ENCODE measurements at regions not wholly inside any gene's neighbourhood (a gene's known extent, or its start where the extent isn't known, plus 50 kb on each side); places are given as distances from the start of the nearest gene placed in this dataset.

DNA sequence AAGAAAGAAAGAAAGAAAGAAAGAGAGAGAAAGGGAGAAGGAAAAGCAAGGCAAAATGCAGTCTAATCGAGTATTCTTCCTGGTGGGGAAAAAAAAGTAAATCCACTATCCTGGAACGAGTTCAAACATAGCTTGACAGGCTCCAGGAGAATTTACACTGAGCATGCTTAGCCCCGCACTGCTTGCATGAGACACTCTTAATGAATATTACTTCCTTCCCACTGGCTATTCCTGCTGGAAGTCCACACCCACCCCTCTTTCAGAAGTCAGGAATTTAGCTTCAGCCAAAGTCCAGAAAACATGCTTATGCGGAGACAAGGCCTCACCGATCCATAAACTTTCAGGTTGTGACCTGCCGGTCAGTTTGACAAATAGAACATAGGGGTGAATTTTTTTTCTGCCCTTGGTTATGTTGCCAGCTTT is 251.8 kb upstream of the BLID start:
- Mint-ChIP-seq H3K4me3 (no peak overlapping the region), H3K4me1 (no peaks in the 10 kb centered on the region), H3K27me3 (peaks cover 2% of the 10 kb centered on the region), H3K9me3 (peaks cover 0 to 1% (median 1%) of the 10 kb centered on the region in 3 donors), H3K36me3 (no peaks in the 10 kb centered on the region), H3K27ac (no peak overlapping the region)

DNA sequence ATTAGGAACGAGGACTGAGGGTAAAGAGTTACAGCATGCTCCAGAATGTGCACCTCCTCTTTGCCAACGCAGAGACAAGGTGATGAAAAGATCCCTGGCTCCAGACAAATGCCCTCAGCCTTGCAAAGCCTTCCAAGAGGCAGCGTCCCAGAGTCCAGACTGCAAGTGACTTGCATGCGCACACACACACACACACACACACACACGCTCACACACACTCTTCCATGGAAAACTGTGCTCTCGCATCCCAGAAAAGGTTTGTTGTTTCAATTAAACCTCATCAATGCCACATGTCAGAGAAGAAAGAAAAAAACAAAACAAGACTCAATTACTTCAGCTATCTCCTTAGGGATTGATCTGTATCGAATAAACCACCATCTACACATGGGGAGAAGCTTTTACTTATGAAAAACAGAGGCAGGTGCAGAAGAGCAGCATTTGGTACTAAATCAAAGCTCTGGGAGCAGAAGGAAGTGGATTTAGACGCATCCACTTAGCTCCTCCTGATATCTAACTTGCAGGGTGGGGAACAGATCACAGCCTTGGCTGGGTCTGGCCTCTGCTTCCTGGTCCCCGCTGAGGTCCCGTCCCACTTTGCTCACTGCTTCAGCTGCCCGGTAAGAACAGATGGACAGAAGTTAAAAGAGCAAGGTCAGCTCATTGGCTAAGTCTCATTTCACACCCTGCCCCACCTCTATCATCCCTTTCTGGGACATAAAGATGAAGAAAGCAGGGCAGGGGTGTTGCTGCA is 249.8 kb upstream of the BLID start:
- no peaks in the 10 kb centered on the region for H3K4me1 Mint-ChIP-seq
- no peak overlapping the region for H3K27ac Mint-ChIP-seq
- H3K36me3 Mint-ChIP-seq: no peaks in the 10 kb centered on the region
- no peak overlapping the region for H3K4me3 Mint-ChIP-seq
- H3K27me3 Mint-ChIP-seq: peaks cover 2% of the 10 kb centered on the region
- peaks cover 2 to 3% (median 2%) of the 10 kb centered on the region in 3 donors for H3K9me3 Mint-ChIP-seq

DNA sequence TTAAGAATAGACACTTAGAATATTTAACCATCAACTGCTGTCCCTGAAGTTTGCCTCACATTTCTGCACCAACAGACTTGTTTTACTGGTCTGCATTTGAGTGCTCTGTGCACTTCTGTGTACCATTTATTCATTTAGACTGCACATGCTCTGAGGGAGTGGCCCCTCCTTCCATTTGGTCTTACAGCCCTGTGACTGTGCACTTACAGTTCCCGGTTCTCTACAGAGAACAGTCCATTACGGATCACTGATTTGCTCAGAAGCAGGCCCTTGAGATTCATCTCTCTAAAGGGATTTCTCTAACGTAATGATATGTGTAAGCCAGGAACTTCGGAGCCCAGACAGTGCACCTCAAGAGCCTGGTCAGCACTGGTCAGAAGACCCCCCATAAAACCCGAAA is 247.3 kb upstream of the BLID start:
- H3K27me3 Mint-ChIP-seq: peaks cover 2% of the 10 kb centered on the region

GRCh38 chr11:122362381-122362780 is 246.4 kb upstream of the BLID start:
- Mint-ChIP-seq H3K27ac (no peak overlapping the region), H3K4me1 (no peaks in the 10 kb centered on the region), H3K36me3 (no peaks in the 10 kb centered on the region), H3K27me3 (peaks cover 2% of the 10 kb centered on the region), H3K4me3 (no peak overlapping the region), H3K9me3 (peaks cover 2 to 4% (median 3%) of the 10 kb centered on the region in 3 donors)

More for the DNA sequence above, 247.3 kb upstream of the BLID start:
- peaks cover 2 to 4% (median 3%) of the 10 kb centered on the region in 3 donors for H3K9me3 Mint-ChIP-seq
- no peak overlapping the region for H3K27ac Mint-ChIP-seq
- no peaks in the 10 kb centered on the region for H3K36me3 Mint-ChIP-seq
- no peaks in the 10 kb centered on the region for H3K4me1 Mint-ChIP-seq
- H3K4me3 Mint-ChIP-seq: no peak overlapping the region

- H3K4me1 Mint-ChIP-seq: no peaks in the 10 kb centered on the region
- no peaks in the 10 kb centered on the region for H3K36me3 Mint-ChIP-seq
- no peaks in the 10 kb centered on the region for H3K27me3 Mint-ChIP-seq
- no peak overlapping the region for H3K4me3 Mint-ChIP-seq
- peaks cover 2 to 4% (median 3%) of the 10 kb centered on the region in 3 donors for H3K9me3 Mint-ChIP-seq
- H3K27ac Mint-ChIP-seq: no peak overlapping the region
These were observed 244.9 kb upstream of the BLID start for GRCh38 chr11:122360875-122361274.

- no peak overlapping the region for H3K4me3 Mint-ChIP-seq
- no peak overlapping the region for H3K27ac Mint-ChIP-seq
- no peaks in the 10 kb centered on the region for H3K4me1 Mint-ChIP-seq
- H3K36me3 Mint-ChIP-seq: no peaks in the 10 kb centered on the region
- peaks cover 4 to 7% (median 5%) of the 10 kb centered on the region in 3 donors for H3K9me3 Mint-ChIP-seq
- H3K27me3 Mint-ChIP-seq: no peaks in the 10 kb centered on the region
These were observed 243.1 kb upstream of the BLID start for GRCh38 chr11:122359081-122359571.

GRCh38 chr11:122358292-122358691 is 242.3 kb upstream of the BLID start:
- Mint-ChIP-seq H3K9me3 (peaks cover 4 to 11% (median 5%) of the 10 kb centered on the region in 3 donors), H3K36me3 (no peaks in the 10 kb centered on the region), H3K27ac (no peak overlapping the region), H3K4me3 (no peak overlapping the region), H3K27me3 (no peaks in the 10 kb centered on the region), H3K4me1 (no peaks in the 10 kb centered on the region)

- H3K4me3 Mint-ChIP-seq: no peak overlapping the region
- peaks cover 5 to 8% (median 7%) of the 10 kb centered on the region in 3 donors for H3K9me3 Mint-ChIP-seq
- H3K36me3 Mint-ChIP-seq: no peaks in the 10 kb centered on the region
- no peaks in the 10 kb centered on the region for H3K27me3 Mint-ChIP-seq
- H3K4me1 Mint-ChIP-seq: no peaks in the 10 kb centered on the region
- no peak overlapping the region for H3K27ac Mint-ChIP-seq
These were observed 240.0 kb upstream of the BLID start for GRCh38 chr11:122355968-122356367.

GRCh38 chr11:122354025-122354697 is 238.1 kb upstream of the BLID start:
- Mint-ChIP-seq H3K4me1 (no peaks in the 10 kb centered on the region), H3K9me3 (peaks cover 4 to 7% (median 4%) of the 10 kb centered on the region in 3 donors), H3K27me3 (no peaks in the 10 kb centered on the region), H3K27ac (no peak overlapping the region), H3K4me3 (no peak overlapping the region), H3K36me3 (no peaks in the 10 kb centered on the region)

DNA sequence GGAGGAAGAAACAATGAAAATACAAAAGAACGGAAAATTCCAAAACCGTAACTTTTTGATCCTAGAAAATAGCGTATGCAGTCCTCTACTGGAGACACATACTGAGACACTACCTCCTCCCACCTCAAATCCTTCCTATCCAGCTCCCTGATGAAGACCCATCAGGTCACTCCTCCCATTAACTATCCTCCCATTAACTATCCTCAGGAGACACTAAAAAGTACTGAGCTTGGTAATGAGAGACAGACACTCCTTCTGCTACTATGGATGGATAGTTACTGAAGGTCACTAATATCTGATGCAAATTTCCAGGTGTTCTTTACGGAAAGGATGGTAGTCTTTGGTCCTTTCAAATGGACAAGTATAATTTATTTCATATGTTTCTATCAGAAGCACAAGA is 237.5 kb upstream of the BLID start:
- H3K4me3 Mint-ChIP-seq: no peak overlapping the region
- no peak overlapping the region for H3K27ac Mint-ChIP-seq
- H3K36me3 Mint-ChIP-seq: no peaks in the 10 kb centered on the region
- no peaks in the 10 kb centered on the region for H3K4me1 Mint-ChIP-seq
- no peaks in the 10 kb centered on the region for H3K27me3 Mint-ChIP-seq
- H3K9me3 Mint-ChIP-seq: peaks cover 4 to 7% (median 4%) of the 10 kb centered on the region in 3 donors

DNA sequence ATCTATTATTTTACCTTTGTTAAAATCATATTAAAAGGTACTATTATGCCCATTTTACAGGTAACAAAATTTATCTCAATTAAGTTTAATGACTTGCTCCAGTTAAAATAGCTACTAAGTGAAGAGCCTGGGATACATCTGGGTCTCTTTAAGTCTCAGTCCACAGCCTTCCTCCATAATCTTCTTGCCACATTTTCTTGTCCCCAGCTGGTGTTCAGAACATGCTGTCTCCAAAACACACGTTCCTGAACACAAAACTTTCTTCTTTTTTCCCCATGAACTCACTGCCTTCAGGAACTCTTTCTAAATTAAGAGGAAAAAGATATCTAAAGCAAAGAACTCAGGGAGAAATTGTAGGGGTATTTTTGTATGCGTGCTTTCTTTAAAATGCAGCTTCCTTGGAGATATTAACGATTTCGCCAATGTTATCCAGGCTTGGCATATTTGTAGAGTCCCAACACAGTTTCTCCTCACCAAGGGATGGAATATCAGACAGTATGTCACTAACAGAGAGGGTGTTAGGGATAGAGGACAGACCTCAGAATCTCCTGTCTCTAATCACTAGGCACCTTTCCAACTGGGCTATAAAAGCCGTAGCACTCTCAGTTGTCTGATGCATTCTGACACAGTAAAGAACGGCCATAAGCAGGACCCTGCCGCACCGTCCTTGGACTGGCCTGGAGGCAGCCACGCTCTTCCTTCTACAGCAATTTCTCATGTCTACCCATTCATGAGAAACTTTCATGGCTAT is 232.8 kb upstream of the BLID start:
- no peaks in the 10 kb centered on the region for H3K4me1 Mint-ChIP-seq
- no peaks in the 10 kb centered on the region for H3K27me3 Mint-ChIP-seq
- H3K4me3 Mint-ChIP-seq: no peak overlapping the region
- no peaks in the 10 kb centered on the region for H3K36me3 Mint-ChIP-seq
- peaks cover 2 to 5% (median 4%) of the 10 kb centered on the region in 3 donors for H3K9me3 Mint-ChIP-seq
- H3K27ac Mint-ChIP-seq: no peak overlapping the region

DNA sequence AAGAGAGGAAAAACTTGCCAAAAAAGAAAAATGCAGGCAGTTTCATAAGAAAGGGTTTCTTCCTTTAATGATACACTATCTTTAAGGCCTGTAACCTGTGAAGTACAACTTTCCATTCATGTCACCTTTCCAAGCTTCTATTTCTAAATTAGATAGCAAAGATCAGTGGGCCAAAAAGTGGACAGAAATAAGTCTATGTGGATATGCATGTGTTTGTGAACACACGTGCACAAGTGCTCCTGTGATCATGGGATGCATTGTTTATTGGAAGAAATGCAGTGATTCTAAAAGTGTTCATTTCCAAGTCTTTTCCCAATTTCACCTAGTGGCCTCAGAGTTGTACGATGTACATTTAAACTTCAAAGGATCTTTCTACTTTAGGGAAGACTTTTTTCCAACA is 230.0 kb upstream of the BLID start:
- no peaks in the 10 kb centered on the region for H3K4me1 Mint-ChIP-seq
- H3K36me3 Mint-ChIP-seq: no peaks in the 10 kb centered on the region
- no peak overlapping the region for H3K27ac Mint-ChIP-seq
- H3K9me3 Mint-ChIP-seq: peaks cover 0 to 7% (median 2%) of the 10 kb centered on the region in 3 donors
- H3K27me3 Mint-ChIP-seq: no peaks in the 10 kb centered on the region
- H3K4me3 Mint-ChIP-seq: no peak overlapping the region

GRCh38 chr11:122345586-122345985 is 229.6 kb upstream of the BLID start:
- H3K27ac Mint-ChIP-seq: no peak overlapping the region
- no peaks in the 10 kb centered on the region for H3K4me1 Mint-ChIP-seq
- no peaks in the 10 kb centered on the region for H3K27me3 Mint-ChIP-seq
- no peak overlapping the region for H3K4me3 Mint-ChIP-seq
- no peaks in the 10 kb centered on the region for H3K36me3 Mint-ChIP-seq
- peaks cover 0 to 7% (median 2%) of the 10 kb centered on the region in 3 donors for H3K9me3 Mint-ChIP-seq

- peaks cover 0 to 10% (median 2%) of the 10 kb centered on the region in 3 donors for H3K9me3 Mint-ChIP-seq
- H3K27me3 Mint-ChIP-seq: no peaks in the 10 kb centered on the region
- H3K4me3 Mint-ChIP-seq: no peak overlapping the region
- no peaks in the 10 kb centered on the region for H3K36me3 Mint-ChIP-seq
- H3K4me1 Mint-ChIP-seq: no peaks in the 10 kb centered on the region
- H3K27ac Mint-ChIP-seq: no peak overlapping the region
These were observed 228.2 kb upstream of the BLID start for GRCh38 chr11:122344215-122344614.

GRCh38 chr11:122343210-122343609 is 227.2 kb upstream of the BLID start:
- Mint-ChIP-seq H3K4me1 (no peaks in the 10 kb centered on the region), H3K27ac (no peak overlapping the region)

More at GRCh38 chr11:122343210-122343609, 227.2 kb upstream of the BLID start:
- no peaks in the 10 kb centered on the region for H3K36me3 Mint-ChIP-seq
- no peaks in the 10 kb centered on the region for H3K27me3 Mint-ChIP-seq
- no peak overlapping the region for H3K4me3 Mint-ChIP-seq
- H3K9me3 Mint-ChIP-seq: peaks cover 2 to 10% (median 3%) of the 10 kb centered on the region in 3 donors
